Kidney epithelial cell (primary cell): ENCODE measurements at regions not wholly inside any gene's neighbourhood (a gene's known extent, or its start where the extent isn't known, plus 50 kb on each side); places are given as distances from the start of the nearest gene placed in this dataset.

Source experiments
- DNase-seq: peaks from one replicate; pipeline ENCODE4 v3.0.0-alpha.2; 2010; ENCODE audit warnings: low read depth
- H3K27me3 ChIP-seq: 2 replicates; pipeline ENCODE4 v1.6.0; 2011; ENCODE audit warnings: low read length; ENCODE audit not compliant: control insufficient read depth, insufficient read depth
- H3K36me3 ChIP-seq: 2 replicates; pipeline ENCODE4 v1.5.1; 2011; ENCODE audit warnings: low read length; ENCODE audit not compliant: control insufficient read depth, insufficient read depth
- H3K4me3 ChIP-seq: 2 replicates; pipeline ENCODE4 v1.5.1; 2011; ENCODE audit warnings: low read depth, mild to moderate bottlenecking, control low read depth, low read length
- CTCF ChIP-seq: IDR thresholded peaks from 2 replicates; pipeline ENCODE4 v1.5.1; 2011; ENCODE audit warnings: mild to moderate bottlenecking, moderate library complexity, low read length, control low read depth, inconsistent platforms; ENCODE audit not compliant: insufficient read depth, poor library complexity, severe bottlenecking

DNA sequence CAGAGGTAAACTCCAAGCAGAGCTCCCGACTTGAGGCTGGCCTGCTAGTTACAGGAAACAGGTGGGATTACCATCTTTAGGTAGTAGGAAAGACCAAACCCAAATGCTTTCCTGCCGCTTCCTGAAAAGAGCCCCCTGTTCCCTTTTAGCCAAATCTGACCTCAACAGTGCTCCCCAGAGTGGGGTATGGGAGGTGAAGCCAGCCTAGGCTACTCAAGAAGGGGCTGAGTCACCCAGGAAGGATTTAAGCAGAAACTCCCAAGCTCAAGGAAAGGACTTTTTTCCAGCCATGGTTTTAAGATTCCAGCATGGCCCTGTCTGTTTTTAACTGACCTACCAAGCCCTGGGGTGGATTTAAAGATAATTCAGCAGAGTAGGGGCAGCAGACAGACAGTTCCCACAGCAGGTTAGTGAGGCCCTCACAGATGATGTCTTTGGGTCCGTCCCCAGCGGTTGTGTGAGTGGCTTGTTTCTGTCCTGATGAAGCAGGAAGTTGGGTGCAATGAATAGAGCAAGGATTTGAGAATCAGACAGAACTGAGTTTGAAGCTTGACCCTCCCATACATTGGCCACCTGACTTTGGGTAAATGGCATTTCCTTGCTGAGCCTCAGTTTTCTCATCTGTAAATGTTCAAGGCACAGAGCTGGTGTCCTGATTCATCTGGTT, 76.9 kb upstream of the MAFB start:
- Histone ChIP-seq H3K36me3 (no peaks in the 10 kb centered on the region), H3K4me3 (no peak overlapping the region), H3K27me3 (no peaks in the 10 kb centered on the region)
- no peak for DNase-seq
- TF ChIP-seq CTCF: no peak

DNA sequence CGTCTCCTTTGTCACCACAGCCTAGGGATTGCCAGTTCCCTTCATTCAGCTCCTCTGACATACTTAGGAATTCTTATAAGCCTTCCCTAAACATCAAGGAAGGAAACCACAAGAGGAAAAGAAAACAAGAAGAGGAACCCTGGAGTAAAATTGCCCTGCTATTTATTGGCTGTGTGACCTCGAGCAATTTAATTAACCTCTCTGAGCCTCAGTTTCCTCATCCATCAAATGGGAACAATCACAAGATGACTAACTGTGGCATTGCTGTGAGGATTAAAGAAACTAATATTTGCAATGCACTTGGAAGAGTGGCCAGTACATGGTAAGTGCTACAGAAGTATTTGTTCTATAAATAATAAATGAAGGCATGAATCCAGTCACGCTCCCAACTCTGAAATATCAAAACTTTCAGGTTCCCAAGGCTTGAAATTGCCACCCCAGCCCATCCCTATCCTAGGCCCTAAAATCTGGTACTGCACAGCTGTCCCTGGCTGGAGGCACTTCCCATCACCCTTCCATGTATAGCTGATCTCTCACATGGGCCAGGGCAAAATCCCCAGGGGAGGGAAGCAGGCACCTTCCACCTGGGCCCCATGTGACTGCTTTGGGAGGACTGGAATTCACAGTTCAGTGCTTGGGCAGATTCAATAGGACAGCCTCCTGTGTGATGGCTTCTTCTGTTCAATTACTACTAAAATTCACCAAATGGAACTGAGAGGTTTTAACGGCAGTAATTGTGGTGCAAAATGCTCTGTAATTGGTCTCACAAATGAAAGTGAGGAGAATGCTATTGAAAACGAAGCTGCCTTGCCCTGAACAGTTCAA, 78.0 kb upstream of the MAFB start:
- DNase-seq: no peak
- Histone ChIP-seq H3K27me3 (no peaks in the 10 kb centered on the region), H3K4me3 (no peak overlapping the region), H3K36me3 (no peaks in the 10 kb centered on the region)
- TF ChIP-seq CTCF: no peak

GRCh38 chr20:40767615-40767924, 78.5 kb upstream of the MAFB start:
- no peak for TF ChIP-seq CTCF
- Histone ChIP-seq H3K27me3 (no peaks in the 10 kb centered on the region), H3K36me3 (no peaks in the 10 kb centered on the region), H3K4me3 (no peak overlapping the region)
- DNase-seq: no peak

DNA sequence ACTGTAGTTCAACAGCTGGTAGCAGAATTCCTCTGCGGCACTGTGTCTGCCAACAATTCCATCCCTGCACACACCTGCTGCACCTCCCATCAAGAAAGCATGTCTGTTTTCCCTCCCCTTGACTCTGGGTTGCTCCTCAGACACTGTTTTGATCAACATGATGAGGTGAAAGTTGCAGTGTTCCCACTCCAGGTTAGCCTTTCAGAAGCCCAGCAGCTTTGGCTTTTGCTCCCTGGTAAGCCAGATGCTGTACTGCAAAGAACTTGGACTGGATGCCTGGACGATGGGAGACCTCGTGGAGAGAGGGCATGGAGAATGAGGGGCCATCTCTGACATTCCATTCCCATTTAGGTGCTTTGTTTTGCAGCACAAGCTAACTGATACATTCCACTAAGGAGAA, 79.1 kb upstream of the MAFB start:
- Histone ChIP-seq H3K36me3 (no peaks in the 10 kb centered on the region), H3K27me3 (no peaks in the 10 kb centered on the region), H3K4me3 (no peak overlapping the region)
- DNase-seq: no peak
- TF ChIP-seq CTCF: no peak

DNA sequence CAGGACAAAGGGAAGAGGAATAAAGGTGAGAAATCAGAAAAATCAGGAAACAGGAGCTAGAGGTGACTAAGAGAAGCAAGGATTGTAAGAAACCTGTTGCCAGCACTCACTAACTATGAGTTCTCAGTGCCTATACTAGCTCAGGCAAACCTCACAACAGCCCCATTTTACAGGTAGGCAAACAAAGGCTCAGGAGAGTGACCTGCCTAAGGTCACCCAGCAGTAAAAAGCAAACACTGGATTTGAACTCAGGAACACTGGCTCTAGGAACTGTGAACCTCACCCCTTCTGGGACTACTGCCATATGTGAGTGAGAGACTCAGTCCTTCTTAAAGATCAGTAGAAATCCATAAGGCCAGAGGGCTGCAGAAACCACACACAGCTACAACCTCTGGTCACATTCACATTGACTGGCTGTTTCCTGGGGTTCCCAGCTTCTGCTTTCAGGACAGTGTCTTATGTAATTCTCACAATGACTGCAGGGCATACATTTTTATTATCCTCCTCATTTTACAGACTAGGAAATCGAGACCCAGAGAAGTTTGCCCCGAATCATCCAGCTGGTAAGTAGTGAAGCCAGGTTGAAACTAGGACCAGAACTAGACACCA, 80.7 kb upstream of the MAFB start:
- no peak for DNase-seq
- no peak for TF ChIP-seq CTCF
- no peak overlapping the region for H3K4me3 ChIP-seq
- H3K27me3 ChIP-seq: no peaks in the 10 kb centered on the region
- H3K36me3 ChIP-seq: no peaks in the 10 kb centered on the region
